ENCODE measurements at regions not wholly inside any gene's neighbourhood (a gene's known extent, or its start where the extent isn't known, plus 50 kb on each side); places are given as distances from the start of the nearest gene placed in this dataset.

DNA sequence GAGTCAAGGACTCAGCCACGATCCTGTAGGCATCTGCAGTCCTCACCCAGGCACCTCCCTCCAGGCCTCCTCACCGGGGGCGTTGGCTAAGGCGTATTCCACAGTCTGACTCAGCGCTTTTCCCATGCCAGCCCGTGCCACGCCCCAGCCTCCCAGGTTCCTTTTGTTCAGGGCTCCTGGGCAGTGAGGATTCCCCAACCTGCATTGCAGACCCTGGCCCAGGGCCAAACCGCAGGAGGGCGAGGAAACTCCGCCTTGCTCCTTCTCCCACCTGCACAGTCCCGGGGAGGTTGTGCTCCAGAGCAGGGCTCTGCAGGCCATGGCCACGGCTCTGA lies 202.8 kb upstream of the CST7 start:
- DNase-seq (no peak), ATAC-seq (ENCODE audit: low read depth) (no peak)
- Mint-ChIP-seq H3K27me3 (no peaks in the 10 kb centered on the region), H3K36me3 (ENCODE audit: low read depth) (no peaks in the 10 kb centered on the region), H3K27ac (no peak overlapping the region), H3K4me3 (no peak overlapping the region), H3K4me1 (peaks cover 2% of the 10 kb centered on the region), H3K9me3 (no peaks in the 10 kb centered on the region)
- CTCF ChIA-PET = no interaction called here
- intact Hi-C loops (cut with micrococcal nuclease) = no loop called here
- POLR2A ChIA-PET = no interaction called here
- TF ChIP-seq, protein P1, sequence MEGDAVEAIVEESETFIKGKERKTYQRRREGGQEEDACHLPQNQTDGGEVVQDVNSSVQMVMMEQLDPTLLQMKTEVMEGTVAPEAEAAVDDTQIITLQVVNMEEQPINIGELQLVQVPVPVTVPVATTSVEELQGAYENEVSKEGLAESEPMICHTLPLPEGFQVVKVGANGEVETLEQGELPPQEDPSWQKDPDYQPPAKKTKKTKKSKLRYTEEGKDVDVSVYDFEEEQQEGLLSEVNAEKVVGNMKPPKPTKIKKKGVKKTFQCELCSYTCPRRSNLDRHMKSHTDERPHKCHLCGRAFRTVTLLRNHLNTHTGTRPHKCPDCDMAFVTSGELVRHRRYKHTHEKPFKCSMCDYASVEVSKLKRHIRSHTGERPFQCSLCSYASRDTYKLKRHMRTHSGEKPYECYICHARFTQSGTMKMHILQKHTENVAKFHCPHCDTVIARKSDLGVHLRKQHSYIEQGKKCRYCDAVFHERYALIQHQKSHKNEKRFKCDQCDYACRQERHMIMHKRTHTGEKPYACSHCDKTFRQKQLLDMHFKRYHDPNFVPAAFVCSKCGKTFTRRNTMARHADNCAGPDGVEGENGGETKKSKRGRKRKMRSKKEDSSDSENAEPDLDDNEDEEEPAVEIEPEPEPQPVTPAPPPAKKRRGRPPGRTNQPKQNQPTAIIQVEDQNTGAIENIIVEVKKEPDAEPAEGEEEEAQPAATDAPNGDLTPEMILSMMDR (IDR thresholded peaks at IDR 0.05) = no peak

DNA sequence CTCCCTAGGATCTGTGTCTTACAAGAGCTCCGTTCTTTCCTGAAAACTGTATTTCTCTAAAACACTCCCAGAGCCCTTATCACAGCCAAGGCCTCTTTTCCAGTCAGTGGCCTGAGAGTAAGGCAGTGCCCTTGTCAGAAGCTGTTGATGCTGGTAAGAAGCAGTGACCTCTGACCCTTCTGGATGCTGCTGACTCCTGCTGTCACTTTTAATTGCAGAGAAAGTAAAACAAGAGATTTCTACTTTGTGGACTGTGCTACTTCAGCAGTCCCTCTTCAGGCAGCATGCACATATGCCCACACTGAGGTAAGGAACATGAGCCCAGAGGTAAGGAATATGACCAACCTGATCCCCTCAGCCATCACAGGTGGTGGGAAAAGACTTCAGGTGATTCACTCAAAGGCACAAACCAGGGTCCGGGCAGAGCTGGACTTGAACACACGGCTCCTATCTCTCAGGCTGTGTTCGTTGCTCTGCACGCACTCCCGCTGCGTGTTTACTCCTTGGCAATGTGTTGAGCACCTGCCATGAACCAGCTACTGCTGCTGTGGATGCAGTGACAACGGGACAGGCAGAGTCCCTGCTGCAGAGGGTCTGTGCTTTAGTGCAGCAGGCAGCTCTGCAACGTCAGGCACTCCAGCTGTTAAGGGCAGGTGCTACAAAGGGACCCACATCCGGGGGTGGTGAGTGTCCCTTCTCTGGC lies 201.9 kb upstream of the CST7 start:
- ATAC-seq (ENCODE audit: low read depth) (no peak), DNase-seq (no peak)
- H3K9me3 Mint-ChIP-seq = no peaks in the 10 kb centered on the region
- H3K27ac Mint-ChIP-seq = no peak overlapping the region
- CTCF ChIA-PET = no interaction called here
- intact Hi-C loops (cut with micrococcal nuclease) = no loop called here
- H3K36me3 Mint-ChIP-seq (ENCODE audit: low read depth) = no peaks in the 10 kb centered on the region
- no peak overlapping the region for H3K4me3 Mint-ChIP-seq
- POLR2A ChIA-PET = no interaction called here
- no peaks in the 10 kb centered on the region for H3K27me3 Mint-ChIP-seq
- TF ChIP-seq, protein P1 (IDR thresholded peaks at IDR 0.05) = no peak
- peaks cover 2% of the 10 kb centered on the region for H3K4me1 Mint-ChIP-seq

DNA sequence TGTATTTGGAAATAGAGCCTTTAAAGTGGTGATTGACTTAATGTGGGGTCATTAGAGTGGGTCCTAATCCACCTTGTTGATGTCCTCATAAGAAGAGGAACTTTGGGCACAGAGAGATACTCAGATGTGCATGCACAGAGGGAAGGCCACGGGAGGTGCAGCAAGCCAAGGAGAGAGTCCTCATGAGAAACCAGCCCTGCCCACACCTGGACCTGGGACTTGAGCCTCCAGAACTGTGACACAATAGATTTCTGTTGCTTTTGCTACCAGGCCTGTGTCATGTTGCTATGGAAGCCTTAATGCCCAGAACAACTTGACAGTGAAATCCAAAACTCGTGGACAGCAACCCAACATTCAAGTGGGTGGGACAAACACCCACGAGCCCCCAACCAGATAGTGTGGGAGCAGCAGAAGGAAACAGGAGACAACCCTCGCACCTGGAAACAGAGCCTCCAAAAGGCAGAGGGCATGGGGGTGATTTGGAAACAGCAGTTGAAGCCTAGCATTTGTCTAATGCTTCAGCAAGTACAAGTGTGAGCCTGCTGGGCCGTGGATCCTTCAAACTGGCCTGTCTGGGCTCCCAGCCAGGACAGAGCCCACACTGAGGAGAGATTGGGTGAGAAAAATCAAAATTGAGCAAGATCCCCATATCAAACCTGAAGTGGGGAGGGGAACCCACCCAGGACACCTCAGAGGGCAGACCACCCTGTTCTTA lies 201.0 kb upstream of the CST7 start:
- POLR2A ChIA-PET = no interaction called here
- TF ChIP-seq, protein P1 (IDR thresholded peaks at IDR 0.05) = no peak
- Mint-ChIP-seq H3K27me3 (no peaks in the 10 kb centered on the region), H3K27ac (no peak overlapping the region), H3K9me3 (no peaks in the 10 kb centered on the region), H3K4me3 (no peak overlapping the region), H3K4me1 (peaks cover 2% of the 10 kb centered on the region), H3K36me3 (ENCODE audit: low read depth) (no peaks in the 10 kb centered on the region)
- ATAC-seq (ENCODE audit: low read depth) = no peak
- intact Hi-C loops (cut with micrococcal nuclease) = no loop called here
- no peak for DNase-seq
- CTCF ChIA-PET = no interaction called here

DNA sequence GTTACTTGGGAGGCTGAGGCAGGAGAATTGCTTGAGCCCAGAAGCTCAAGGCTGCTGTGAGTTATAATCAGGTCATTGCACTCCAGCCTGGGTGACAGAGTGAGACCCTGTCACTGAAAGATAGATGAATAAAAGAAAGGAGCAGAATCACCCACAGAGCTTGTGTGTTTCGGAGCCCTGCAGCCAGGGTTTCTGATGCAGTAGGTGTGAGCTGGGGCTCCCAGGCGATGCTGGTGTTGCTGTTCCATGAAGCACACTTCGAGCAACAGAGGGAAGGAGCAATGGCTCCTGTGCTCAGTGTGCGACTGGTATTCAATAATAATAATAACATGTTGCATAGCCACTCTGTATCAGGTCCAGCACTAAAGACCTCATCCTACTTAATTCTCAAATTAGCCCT lies 197.5 kb upstream of the CST7 start:
- TF ChIP-seq, protein P1 (IDR thresholded peaks at IDR 0.05) = no peak
- Mint-ChIP-seq H3K27me3 (no peaks in the 10 kb centered on the region), H3K9me3 (no peaks in the 10 kb centered on the region), H3K36me3 (ENCODE audit: low read depth) (no peaks in the 10 kb centered on the region), H3K4me1 (no peaks in the 10 kb centered on the region), H3K4me3 (no peak overlapping the region), H3K27ac (no peak overlapping the region)
- ChIA-PET POLR2A (no interaction called here), CTCF (no interaction called here)
- ATAC-seq (ENCODE audit: low read depth) (no peak), DNase-seq (no peak)
- intact Hi-C loops (cut with micrococcal nuclease) = no loop called here

DNA sequence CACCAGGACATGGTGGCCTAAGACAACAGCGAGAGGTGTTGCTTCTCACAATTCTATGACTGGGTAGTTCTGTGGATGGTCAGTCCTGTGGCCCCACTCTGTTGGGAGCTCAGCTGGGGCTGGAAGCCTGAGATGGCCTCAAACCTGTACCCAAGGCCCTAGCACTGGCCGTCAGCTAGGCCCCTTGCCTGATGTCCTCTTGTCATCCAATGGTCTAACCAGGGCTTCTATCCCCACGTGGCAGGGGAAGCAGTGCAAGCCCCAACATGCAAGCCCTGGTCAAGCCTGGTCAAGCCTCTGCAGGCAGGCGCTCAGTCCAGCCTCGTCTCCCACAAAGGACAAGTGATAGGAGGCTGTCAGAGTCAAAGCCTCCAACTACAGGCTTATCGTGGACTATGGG lies 196.5 kb upstream of the CST7 start:
- no peaks in the 10 kb centered on the region for H3K36me3 Mint-ChIP-seq (ENCODE audit: low read depth)
- no peak for ATAC-seq (ENCODE audit: low read depth)
- no peak for DNase-seq
- intact Hi-C loops (cut with micrococcal nuclease) = no loop called here
- no peak overlapping the region for H3K27ac Mint-ChIP-seq
- H3K4me1 Mint-ChIP-seq = no peaks in the 10 kb centered on the region
- no peaks in the 10 kb centered on the region for H3K9me3 Mint-ChIP-seq
- ChIA-PET CTCF (no interaction called here), POLR2A (no interaction called here)
- TF ChIP-seq, protein P1 (IDR thresholded peaks at IDR 0.05) = no peak
- no peaks in the 10 kb centered on the region for H3K27me3 Mint-ChIP-seq
- H3K4me3 Mint-ChIP-seq = no peak overlapping the region
